ENCODE measurements at regions not wholly inside any gene's neighbourhood (a gene's known extent, or its start where the extent isn't known, plus 50 kb on each side); places are given as distances from the start of the nearest gene placed in this dataset.
"Not testable (repeated sequence)": the region's sequence is repeated elsewhere in the genome, so short reads cannot be mapped to it uniquely, and the experiment has no call there.

DNA sequence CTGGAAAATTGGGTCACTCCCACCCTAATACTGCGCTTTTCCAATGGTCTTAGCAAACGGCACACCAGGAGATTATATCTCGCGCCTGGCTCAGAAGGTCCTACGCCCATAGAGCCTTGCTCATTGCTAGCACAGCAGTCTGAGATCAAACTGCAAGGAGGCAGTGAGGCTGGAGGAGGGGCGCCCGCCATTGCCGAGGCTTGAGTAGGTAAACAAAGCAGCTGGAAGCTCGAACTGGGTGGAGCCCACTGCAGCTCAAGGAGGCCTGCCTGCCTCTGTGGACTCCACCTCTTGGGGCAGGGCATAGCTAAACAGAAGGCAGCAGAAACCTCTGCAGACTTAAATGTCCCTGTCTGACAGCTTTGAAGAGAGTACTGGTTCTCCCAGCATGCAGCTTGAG lies 362.6 kb upstream of the GOT2 start:
- TF ChIP-seq, protein P1, sequence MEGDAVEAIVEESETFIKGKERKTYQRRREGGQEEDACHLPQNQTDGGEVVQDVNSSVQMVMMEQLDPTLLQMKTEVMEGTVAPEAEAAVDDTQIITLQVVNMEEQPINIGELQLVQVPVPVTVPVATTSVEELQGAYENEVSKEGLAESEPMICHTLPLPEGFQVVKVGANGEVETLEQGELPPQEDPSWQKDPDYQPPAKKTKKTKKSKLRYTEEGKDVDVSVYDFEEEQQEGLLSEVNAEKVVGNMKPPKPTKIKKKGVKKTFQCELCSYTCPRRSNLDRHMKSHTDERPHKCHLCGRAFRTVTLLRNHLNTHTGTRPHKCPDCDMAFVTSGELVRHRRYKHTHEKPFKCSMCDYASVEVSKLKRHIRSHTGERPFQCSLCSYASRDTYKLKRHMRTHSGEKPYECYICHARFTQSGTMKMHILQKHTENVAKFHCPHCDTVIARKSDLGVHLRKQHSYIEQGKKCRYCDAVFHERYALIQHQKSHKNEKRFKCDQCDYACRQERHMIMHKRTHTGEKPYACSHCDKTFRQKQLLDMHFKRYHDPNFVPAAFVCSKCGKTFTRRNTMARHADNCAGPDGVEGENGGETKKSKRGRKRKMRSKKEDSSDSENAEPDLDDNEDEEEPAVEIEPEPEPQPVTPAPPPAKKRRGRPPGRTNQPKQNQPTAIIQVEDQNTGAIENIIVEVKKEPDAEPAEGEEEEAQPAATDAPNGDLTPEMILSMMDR (IDR thresholded peaks at IDR 0.05; ENCODE audit: poor library complexity): not testable (repeated sequence)
- not testable (repeated sequence) for TF ChIP-seq EZH2phosphoT487 (IDR thresholded peaks at IDR 0.05; ENCODE audit: low read depth, severe bottlenecking, unreplicated experiment)

Measured in hepatocyte (in vitro differentiated cells).